Astrocyte (in vitro differentiated cells and primary cell): ENCODE measurements at regions not wholly inside any gene's neighbourhood (a gene's known extent, or its start where the extent isn't known, plus 50 kb on each side); places are given as distances from the start of the nearest gene placed in this dataset.
"Not testable (repeated sequence)": the region's sequence is repeated elsewhere in the genome, so short reads cannot be mapped to it uniquely, and the experiment has no call there.

Source experiments
- EZH2 ChIP-seq: IDR thresholded peaks from 2 replicates; pipeline ENCODE4 v1.6.1; 2012; ENCODE audit warnings: mild to moderate bottlenecking, low read length, inconsistent platforms; ENCODE audit not compliant: insufficient read depth
- TF ChIP-seq, protein P1 (sequence below): IDR thresholded peaks from 2 replicates; pipeline ENCODE4 v1.5.1; 2011; ENCODE audit warnings: low read depth, mild to moderate bottlenecking, inconsistent platforms, low read length, moderate library complexity; ENCODE audit not compliant: insufficient read depth

GRCh38 chr5:109544873-109545272, 135.1 kb upstream of the PJA2 start:
- TF ChIP-seq, protein P1, sequence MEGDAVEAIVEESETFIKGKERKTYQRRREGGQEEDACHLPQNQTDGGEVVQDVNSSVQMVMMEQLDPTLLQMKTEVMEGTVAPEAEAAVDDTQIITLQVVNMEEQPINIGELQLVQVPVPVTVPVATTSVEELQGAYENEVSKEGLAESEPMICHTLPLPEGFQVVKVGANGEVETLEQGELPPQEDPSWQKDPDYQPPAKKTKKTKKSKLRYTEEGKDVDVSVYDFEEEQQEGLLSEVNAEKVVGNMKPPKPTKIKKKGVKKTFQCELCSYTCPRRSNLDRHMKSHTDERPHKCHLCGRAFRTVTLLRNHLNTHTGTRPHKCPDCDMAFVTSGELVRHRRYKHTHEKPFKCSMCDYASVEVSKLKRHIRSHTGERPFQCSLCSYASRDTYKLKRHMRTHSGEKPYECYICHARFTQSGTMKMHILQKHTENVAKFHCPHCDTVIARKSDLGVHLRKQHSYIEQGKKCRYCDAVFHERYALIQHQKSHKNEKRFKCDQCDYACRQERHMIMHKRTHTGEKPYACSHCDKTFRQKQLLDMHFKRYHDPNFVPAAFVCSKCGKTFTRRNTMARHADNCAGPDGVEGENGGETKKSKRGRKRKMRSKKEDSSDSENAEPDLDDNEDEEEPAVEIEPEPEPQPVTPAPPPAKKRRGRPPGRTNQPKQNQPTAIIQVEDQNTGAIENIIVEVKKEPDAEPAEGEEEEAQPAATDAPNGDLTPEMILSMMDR: not testable (repeated sequence)
- not testable (repeated sequence) for TF ChIP-seq EZH2
